HFFc6 (cell line): ENCODE measurements at regions not wholly inside any gene's neighbourhood (a gene's known extent, or its start where the extent isn't known, plus 50 kb on each side); places are given as distances from the start of the nearest gene placed in this dataset.

Experiments used
- DNase-seq: peaks from one replicate; pipeline ENCODE4 v3.0.0-alpha.2; 2018
- H3K27ac Mint-ChIP-seq: 2 replicates; pipeline ENCODE4 v1.8.0; 2020; ENCODE audit warnings: mild to moderate bottlenecking, mixed read lengths
- H3K27me3 Mint-ChIP-seq: 2 replicates; pipeline ENCODE4 v1.8.0; 2021; ENCODE audit warnings: mild to moderate bottlenecking, moderate library complexity, mixed read lengths; ENCODE audit not compliant: insufficient read depth
- H3K36me3 Mint-ChIP-seq: 2 replicates; pipeline ENCODE4 v1.8.0; 2021; ENCODE audit warnings: low read depth, mixed read lengths
- H3K4me1 Mint-ChIP-seq: 2 replicates; pipeline ENCODE4 v1.8.0; 2020; ENCODE audit warnings: low read depth, mixed read lengths
- H3K4me3 Mint-ChIP-seq: 2 replicates; pipeline ENCODE4 v1.8.0; 2020; ENCODE audit warnings: mild to moderate bottlenecking, moderate library complexity, mixed read lengths
- H3K9me3 Mint-ChIP-seq: 2 replicates; pipeline ENCODE4 v1.8.0; 2020; ENCODE audit warnings: mild to moderate bottlenecking, mixed read lengths
- CTCF ChIP-seq: fragments of 200-600 bp; sonication (generic); IDR thresholded peaks from 2 replicates; pipeline ENCODE4 v1.5.0; 2021; ENCODE audit warnings: antibody characterized with exemption, mild to moderate bottlenecking

- no peak for TF ChIP-seq CTCF
- no peak for DNase-seq
- Mint-ChIP-seq H3K36me3 (no peaks in the 10 kb centered on the region), H3K4me1 (no peaks in the 10 kb centered on the region), H3K4me3 (no peak overlapping the region), H3K27me3 (no peaks in the 10 kb centered on the region), H3K27ac (no peak overlapping the region), H3K9me3 (peaks cover 46% of the 10 kb centered on the region)
Measured at GRCh38 chr5:23089286-23089685, 236.1 kb upstream of the CDH12 start.

- peaks cover 44% of the 10 kb centered on the region for H3K9me3 Mint-ChIP-seq
- no peaks in the 10 kb centered on the region for H3K27me3 Mint-ChIP-seq
- H3K36me3 Mint-ChIP-seq, result no peaks in the 10 kb centered on the region
- no peak overlapping the region for H3K4me3 Mint-ChIP-seq
- DNase-seq, result no peak
- TF ChIP-seq CTCF, result no peak
- no peak overlapping the region for H3K27ac Mint-ChIP-seq
- H3K4me1 Mint-ChIP-seq, result no peaks in the 10 kb centered on the region
Measured at GRCh38 chr5:23084815-23085214, 231.7 kb upstream of the CDH12 start.

GRCh38 chr5:23072179-23072578 is 219.0 kb upstream of the CDH12 start:
- Mint-ChIP-seq H3K4me3 (no peak overlapping the region), H3K4me1 (no peaks in the 10 kb centered on the region), H3K27ac (no peak overlapping the region), H3K9me3 (peaks cover 22% of the 10 kb centered on the region), H3K36me3 (no peaks in the 10 kb centered on the region), H3K27me3 (no peaks in the 10 kb centered on the region)
- no peak for TF ChIP-seq CTCF
- DNase-seq, result no peak

- Mint-ChIP-seq H3K27me3 (no peaks in the 10 kb centered on the region), H3K4me3 (no peak overlapping the region), H3K9me3 (peaks cover 26% of the 10 kb centered on the region), H3K4me1 (no peaks in the 10 kb centered on the region), H3K27ac (no peak overlapping the region), H3K36me3 (no peaks in the 10 kb centered on the region)
- TF ChIP-seq CTCF, result no peak
- no peak for DNase-seq
Measured at GRCh38 chr5:23071682-23072081, 218.5 kb upstream of the CDH12 start.

GRCh38 chr5:23064710-23065109 is 211.6 kb upstream of the CDH12 start:
- TF ChIP-seq CTCF, result no peak
- peaks cover 39% of the 10 kb centered on the region for H3K9me3 Mint-ChIP-seq
- no peaks in the 10 kb centered on the region for H3K27me3 Mint-ChIP-seq
- H3K36me3 Mint-ChIP-seq, result no peaks in the 10 kb centered on the region
- no peak for DNase-seq
- no peak overlapping the region for H3K27ac Mint-ChIP-seq
- no peak overlapping the region for H3K4me3 Mint-ChIP-seq
- H3K4me1 Mint-ChIP-seq, result no peaks in the 10 kb centered on the region

GRCh38 chr5:23053846-23054245 is 200.7 kb upstream of the CDH12 start:
- no peaks in the 10 kb centered on the region for H3K36me3 Mint-ChIP-seq
- TF ChIP-seq CTCF, result no peak
- no peaks in the 10 kb centered on the region for H3K27me3 Mint-ChIP-seq
- no peaks in the 10 kb centered on the region for H3K4me1 Mint-ChIP-seq
- H3K27ac Mint-ChIP-seq, result no peak overlapping the region
- no peak for DNase-seq
- H3K4me3 Mint-ChIP-seq, result no peak overlapping the region
- peaks cover 33% of the 10 kb centered on the region for H3K9me3 Mint-ChIP-seq
